ENCODE measurements at regions not wholly inside any gene's neighbourhood (a gene's known extent, or its start where the extent isn't known, plus 50 kb on each side); places are given as distances from the start of the nearest gene placed in this dataset.

GRCh38 chr18:10060469-10060782 is 146.6 kb downstream of the VAPA start:
- Histone ChIP-seq H3K9me3 (ENCODE audit: control insufficient read depth in 4 of 4, insufficient read depth in 3 of 4, low read length in 3 of 4) (peaks cover 0 to 4% (median 0%) of the 10 kb centered on the region in 4 donors), H3K27ac (ENCODE audit: low read depth in 1 of 2, low read length in 1 of 2) (peak overlapping the region in 1 of 2 donors; percentile 66), H3K4me3 (no peak overlapping the region)

GRCh38 chr18:10060841-10061240 is 147.0 kb downstream of the VAPA start:
- no peak overlapping the region for H3K9ac ChIP-seq (ENCODE audit: insufficient read depth in 1 of 2, low read length in 2 of 2)
- no peak overlapping the region for H3K4me3 ChIP-seq
- peaks cover 12 to 34% (median 16%) of the 10 kb centered on the region in 5 donors for H3K4me1 ChIP-seq (ENCODE audit: control insufficient read depth in 5 of 5, insufficient read depth in 5 of 5, low read length in 5 of 5)
- DNase-seq (no peak), ATAC-seq (ENCODE audit: insufficient read depth, low FRiP score) (no peak)
- H3K36me3 ChIP-seq (ENCODE audit: control insufficient read depth in 4 of 4, insufficient read depth in 4 of 4, low read length in 4 of 4), result no peaks in the 10 kb centered on the region
- no peaks in the 10 kb centered on the region for H3K27me3 ChIP-seq (ENCODE audit: control insufficient read depth in 3 of 3, insufficient read depth in 3 of 3, low read length in 2 of 3)
- WGBS, 2 donors, result 79 to 82% methylated on average over 3 of the region's 3 CpGs
- peak overlapping the region in 1 of 2 donors; percentile 66 for H3K27ac ChIP-seq (ENCODE audit: low read depth in 1 of 2, low read length in 1 of 2)
- H3K9me3 ChIP-seq (ENCODE audit: control insufficient read depth in 4 of 4, insufficient read depth in 3 of 4, low read length in 3 of 4), result peaks cover 0 to 4% (median 0%) of the 10 kb centered on the region in 4 donors
- TF ChIP-seq CTCF (IDR thresholded peaks at IDR 0.05; ENCODE audit: control extremely low read depth, extremely low read depth), result no peak

More at GRCh38 chr18:10060469-10060782, 146.6 kb downstream of the VAPA start:
- no peaks in the 10 kb centered on the region for H3K36me3 ChIP-seq (ENCODE audit: control insufficient read depth in 4 of 4, insufficient read depth in 4 of 4, low read length in 4 of 4)
- DNase-seq (no peak), ATAC-seq (ENCODE audit: insufficient read depth, low FRiP score) (no peak)
- H3K9ac ChIP-seq (ENCODE audit: insufficient read depth in 1 of 2, low read length in 2 of 2), result peak overlapping the region in 1 of 2 donors; percentile 26
- WGBS, 2 donors, result 81 to 87% methylated on average over 6 of the region's 6 CpGs
- no peak for TF ChIP-seq CTCF (IDR thresholded peaks at IDR 0.05; ENCODE audit: control extremely low read depth, extremely low read depth)
- H3K4me1 ChIP-seq (ENCODE audit: control insufficient read depth in 5 of 5, insufficient read depth in 5 of 5, low read length in 5 of 5), result peaks cover 12 to 34% (median 16%) of the 10 kb centered on the region in 5 donors
- H3K27me3 ChIP-seq (ENCODE audit: control insufficient read depth in 3 of 3, insufficient read depth in 3 of 3, low read length in 2 of 3), result no peaks in the 10 kb centered on the region

DNA sequence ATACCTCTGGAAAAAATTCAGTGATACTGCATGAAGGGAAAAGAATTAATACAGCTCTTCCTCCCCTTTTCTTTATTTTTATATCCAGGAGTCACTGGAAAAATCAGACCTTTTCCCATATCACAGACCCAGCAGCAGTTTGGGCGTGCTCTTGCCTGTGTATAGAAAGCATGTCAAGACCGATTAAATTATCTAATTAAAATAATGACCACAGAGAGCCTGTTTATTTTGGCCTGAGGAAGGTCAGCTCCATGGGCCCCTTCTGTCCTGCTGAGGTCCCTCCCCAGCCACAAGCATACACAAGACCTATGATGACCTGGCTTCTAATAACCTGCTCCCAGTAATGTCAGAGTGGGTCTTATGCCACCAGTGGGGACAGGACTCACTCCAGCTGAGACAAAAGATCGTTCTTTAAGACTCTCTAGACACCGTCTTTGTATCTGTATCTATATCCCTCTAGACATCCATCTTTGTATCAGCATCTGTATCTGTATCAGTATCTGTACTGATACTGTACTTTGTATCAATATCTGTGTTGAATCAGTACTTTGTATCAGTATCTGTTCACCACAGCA is 147.8 kb downstream of the VAPA start:
- TF ChIP-seq CTCF (IDR thresholded peaks at IDR 0.05; ENCODE audit: control extremely low read depth, extremely low read depth), result no peak
- Histone ChIP-seq H3K36me3 (ENCODE audit: control insufficient read depth in 4 of 4, insufficient read depth in 4 of 4, low read length in 4 of 4) (no peaks in the 10 kb centered on the region), H3K9ac (ENCODE audit: insufficient read depth in 1 of 2, low read length in 2 of 2) (no peak overlapping the region), H3K27ac (ENCODE audit: low read depth in 1 of 2, low read length in 1 of 2) (no peak overlapping the region), H3K4me1 (ENCODE audit: control insufficient read depth in 5 of 5, insufficient read depth in 5 of 5, low read length in 5 of 5) (peaks cover 12 to 34% (median 16%) of the 10 kb centered on the region in 5 donors), H3K27me3 (ENCODE audit: control insufficient read depth in 3 of 3, insufficient read depth in 3 of 3, low read length in 2 of 3) (no peaks in the 10 kb centered on the region), H3K9me3 (ENCODE audit: control insufficient read depth in 4 of 4, insufficient read depth in 3 of 4, low read length in 3 of 4) (peaks cover 0 to 4% (median 0%) of the 10 kb centered on the region in 4 donors), H3K4me3 (no peak overlapping the region)
- no peak for ATAC-seq (ENCODE audit: insufficient read depth, low FRiP score)
- WGBS, 2 donors, result 86 to 90% methylated on average over 4 of the region's 4 CpGs
- no peak for DNase-seq
